NCI-H2081 treated with DMSO at 0.1 percent for 48 hours (cell line): ENCODE measurements at regions not wholly inside any gene's neighbourhood (a gene's known extent, or its start where the extent isn't known, plus 50 kb on each side); places are given as distances from the start of the nearest gene placed in this dataset.
"Not testable (repeated sequence)": the region's sequence is repeated elsewhere in the genome, so short reads cannot be mapped to it uniquely, and the experiment has no call there.

Source experiments
- DNase-seq: peaks from one replicate; lab custom pipeline; 2025; lab: John Stamatoyannopoulos, UW

- DNase-seq, result no peak
Observed at GRCh38 chr13:27327633-27328032, 57.0 kb downstream of the RASL11A start.

- DNase-seq, result no peak
Observed at GRCh38 chr13:27329210-27329609, 58.6 kb downstream of the RASL11A start.

GRCh38 chr13:27334774-27335435 is 64.3 kb downstream of the RASL11A start:
- no peak for DNase-seq

GRCh38 chr13:27336014-27336673 is 65.5 kb downstream of the RASL11A start:
- no peak for DNase-seq

GRCh38 chr13:27338207-27338606 is 67.6 kb downstream of the RASL11A start:
- DNase-seq, result no peak

- no peak for DNase-seq
Observed at GRCh38 chr13:27338816-27339215, 68.2 kb downstream of the RASL11A start.

- no peak for DNase-seq
Observed at GRCh38 chr13:27339299-27339698, 68.7 kb downstream of the RASL11A start.

- DNase-seq, result no peak
Observed at GRCh38 chr13:27341616-27342015, 71.0 kb downstream of the RASL11A start.

GRCh38 chr13:27347211-27347772 is 76.7 kb downstream of the RASL11A start:
- no peak for DNase-seq

GRCh38 chr13:27348461-27348860 is 76.0 kb upstream of the GTF3A start:
- DNase-seq, result no peak

GRCh38 chr13:27349458-27349857 is 75.0 kb upstream of the GTF3A start:
- no peak for DNase-seq

GRCh38 chr13:27350825-27351224 is 73.6 kb upstream of the GTF3A start:
- not testable (repeated sequence) for DNase-seq

GRCh38 chr13:27352698-27353097 is 71.7 kb upstream of the GTF3A start:
- DNase-seq, result no peak

- DNase-seq, result no peak
Observed at GRCh38 chr13:27353166-27353583, 71.2 kb upstream of the GTF3A start.

GRCh38 chr13:27353708-27354107 is 70.7 kb upstream of the GTF3A start:
- DNase-seq, result no peak

GRCh38 chr13:27354379-27354778 is 70.0 kb upstream of the GTF3A start:
- DNase-seq, result no peak

GRCh38 chr13:27355894-27356293 is 68.5 kb upstream of the GTF3A start:
- no peak for DNase-seq

GRCh38 chr13:27358420-27358819 is 66.0 kb upstream of the GTF3A start:
- no peak for DNase-seq

GRCh38 chr13:27359199-27359821 is 65.1 kb upstream of the GTF3A start:
- DNase-seq, result no peak

GRCh38 chr13:27360562-27360961 is 63.9 kb upstream of the GTF3A start:
- DNase-seq, result no peak

- no peak for DNase-seq
Observed at GRCh38 chr13:27362064-27362751, 62.2 kb upstream of the GTF3A start.

GRCh38 chr13:27363637-27364036 is 60.8 kb upstream of the GTF3A start:
- not testable (repeated sequence) for DNase-seq
